Keratinocyte (primary cell): ENCODE measurements at regions not wholly inside any gene's neighbourhood (a gene's known extent, or its start where the extent isn't known, plus 50 kb on each side); places are given as distances from the start of the nearest gene placed in this dataset.

Experiments used
- CTCF ChIP-seq, 3 experiments: IDR thresholded peaks in 1 of 3; conservative IDR thresholded peaks in 1 of 3; optimal IDR thresholded peaks in 1 of 3; 2 replicates in 2 of 3; 3 replicates in 1 of 3; pipeline versions ENCODE3 to v1.5.1; 2011; ENCODE audit warnings: low read length in 3 of 3, mild to moderate bottlenecking in 3 of 3, moderate library complexity in 2 of 3, control low read depth in 1 of 3, inconsistent platforms in 1 of 3; ENCODE audit not compliant: insufficient read depth in 2 of 3; ENCODE audit errors: extremely low read depth in 1 of 3
- EZH2 ChIP-seq: IDR thresholded peaks from one replicate; pipeline ENCODE4 v1.6.1; 2012; ENCODE audit warnings: inconsistent platforms, mild to moderate bottlenecking, low read length, moderate library complexity

GRCh38 chr2:121014876-121015275 is 270.1 kb downstream of the TFCP2L1 start:
- TF ChIP-seq CTCF (optimal IDR thresholded peaks at IDR 0.05 in 1 of 3, IDR thresholded peaks at IDR 0.05 in 1 of 3, conservative IDR thresholded peaks at IDR 0.05 in 1 of 3; ENCODE audit: extremely low read depth in 1 of 3, insufficient read depth in 2 of 3, low read length in 3 of 3) (no peak), EZH2 (no peak)
